Stimulated activated CD4-positive, alpha-beta T cell treated with anti-CD3 and anti-CD28 coated beads, TNF-alpha, amount 100 ng/mL, for 48 hours (primary cell): ENCODE measurements at regions not wholly inside any gene's neighbourhood (a gene's known extent, or its start where the extent isn't known, plus 50 kb on each side); places are given as distances from the start of the nearest gene placed in this dataset.

Experiments
- DNase-seq, 3 donors: peaks; one replicate each; pipeline ENCODE4 v3.0.0-alpha.2; 2020; ENCODE audit warnings: low read depth in 3 of 3

- DNase-seq = no peak
These were observed 51.4 kb downstream of the MARCHF4 start for GRCh38 chr2:216320852-216321251.

- no peak for DNase-seq
These were observed 52.5 kb downstream of the MARCHF4 start for GRCh38 chr2:216319771-216320170.

- DNase-seq = no peak
These were observed 53.8 kb downstream of the MARCHF4 start for GRCh38 chr2:216318521-216318874.

GRCh38 chr2:216317831-216318520 lies 54.3 kb downstream of the MARCHF4 start:
- no peak for DNase-seq

GRCh38 chr2:216316743-216317142 lies 55.5 kb downstream of the MARCHF4 start:
- DNase-seq = no peak

- no peak for DNase-seq
These were observed 56.3 kb downstream of the MARCHF4 start for GRCh38 chr2:216315802-216316603.

GRCh38 chr2:216312441-216312840 lies 59.8 kb downstream of the MARCHF4 start:
- no peak for DNase-seq

- no peak for DNase-seq
These were observed 63.7 kb downstream of the MARCHF4 start for GRCh38 chr2:216308576-216308975.

- DNase-seq = no peak
These were observed 64.8 kb downstream of the MARCHF4 start for GRCh38 chr2:216307496-216307895.

GRCh38 chr2:216306868-216307267 lies 65.4 kb downstream of the MARCHF4 start:
- DNase-seq = no peak

GRCh38 chr2:216305574-216305973 lies 66.7 kb downstream of the MARCHF4 start:
- no peak for DNase-seq

GRCh38 chr2:216302981-216303676 lies 69.2 kb downstream of the MARCHF4 start:
- no peak for DNase-seq

GRCh38 chr2:216300906-216301305 lies 71.4 kb downstream of the MARCHF4 start:
- DNase-seq = no peak

GRCh38 chr2:216299588-216299987 lies 72.7 kb downstream of the MARCHF4 start:
- DNase-seq = no peak

GRCh38 chr2:216298719-216299495 lies 73.4 kb downstream of the MARCHF4 start:
- DNase-seq = no peak

- no peak for DNase-seq
These were observed 75.4 kb downstream of the MARCHF4 start for GRCh38 chr2:216296856-216297255.

- no peak for DNase-seq
These were observed 78.0 kb downstream of the MARCHF4 start for GRCh38 chr2:216294305-216294704.

GRCh38 chr2:216293883-216294282 lies 78.4 kb downstream of the MARCHF4 start:
- no peak for DNase-seq

- DNase-seq = no peak
These were observed 79.4 kb downstream of the MARCHF4 start for GRCh38 chr2:216292886-216293301.

- DNase-seq = no peak
These were observed 79.8 kb downstream of the MARCHF4 start for GRCh38 chr2:216292475-216292874.

GRCh38 chr2:216289470-216289869 lies 82.8 kb downstream of the MARCHF4 start:
- no peak for DNase-seq

GRCh38 chr2:216287251-216287650 lies 85.0 kb downstream of the MARCHF4 start:
- no peak for DNase-seq
